K562 (cell line): ENCODE measurements at regions not wholly inside any gene's neighbourhood (a gene's known extent, or its start where the extent isn't known, plus 50 kb on each side); places are given as distances from the start of the nearest gene placed in this dataset.

Experiments used
- ATAC-seq: fragments of 200-7000 bp; cut with Tn5 transposase; 3 replicates; pipeline ENCODE4 v1.9.1; 2020; ENCODE audit warnings: moderate library complexity
- BruUV-seq: library from RNA; stranded (reverse); fragments of 400-500 nt; replicated peaks from 2 replicates; lab custom pipeline; 2021; lab: Mats Ljungman, UMichigan
- CTCF ChIA-PET: fragments of 300-600 bp; formaldehyde crosslinking; extraction: SDS; loops from one replicate; lab custom pipeline; 2021; ENCODE audit warnings: low intra/inter-chr PET ratio; lab: Yijun Ruan, JAX
- POLR2A ChIA-PET: fragments of 300-600, 350-650 bp; sonication (Branson Sonifier 250); formaldehyde crosslinking; extraction: SDS; loops from one replicate; lab custom pipeline; 2021; ENCODE audit warnings: antibody characterized with exemption, inconsistent platforms; lab: Yijun Ruan, JAX
- DNase-seq, 4 experiments: peaks; one replicate each; pipeline versions ENCODE4 v3.0.0 to v3.0.0-alpha.2; 2011 to 2018; ENCODE audit warnings: low spot score in 3 of 4, mixed read lengths in 3 of 4; ENCODE audit errors: extremely low read depth in 1 of 4
- FAIRE-seq: peaks from 2 replicates; lab custom pipeline; 2011; peaks lifted over from hg19 to GRCh38; lab: Jason Lieb, UNC
- H2AFZ ChIP-seq: 2 replicates; pipeline ENCODE4 v1.6.0; 2011; ENCODE audit warnings: low read depth, low read length, control low read depth, inconsistent platforms
- H3K27ac ChIP-seq: fragments of 200-600 bp; 3 replicates; pipeline ENCODE4 v1.8.0; 2011; ENCODE audit warnings: low read depth, mild to moderate bottlenecking, control low read depth, inconsistent platforms, low read length, moderate library complexity, mixed read lengths; ENCODE audit errors: extremely low read depth
- H3K27me3 ChIP-seq, 2 experiments: fragments of 300-600 bp in 1 of 2; 2 replicates in 1 of 2; 3 replicates in 1 of 2; pipeline versions ENCODE4 v1.6.0 to v1.8.0; 2011; ENCODE audit warnings: inconsistent platforms in 2 of 2, low read length in 2 of 2, mild to moderate bottlenecking in 1 of 2, mixed read lengths in 1 of 2, moderate library complexity in 1 of 2; ENCODE audit not compliant: control insufficient read depth in 2 of 2, insufficient read depth in 2 of 2
- H3K36me3 ChIP-seq: fragments of 300-600 bp; 3 replicates; pipeline ENCODE4 v1.8.0; 2011; ENCODE audit warnings: mild to moderate bottlenecking, low read length, inconsistent platforms; ENCODE audit not compliant: control insufficient read depth, insufficient read depth
- H3K4me1 ChIP-seq, 2 experiments: fragments of 200-600 bp in 1 of 2; replicated peaks in 1 of 2; 2 replicates in 1 of 2; 3 replicates in 1 of 2; pipeline versions ENCODE4 v1.5.1 to v1.8.0; 2011; ENCODE audit warnings: inconsistent platforms in 2 of 2, low read length in 2 of 2, mild to moderate bottlenecking in 1 of 2, mixed read lengths in 1 of 2, moderate library complexity in 1 of 2; ENCODE audit not compliant: control insufficient read depth in 2 of 2, insufficient read depth in 2 of 2
- H3K4me2 ChIP-seq: 2 replicates; pipeline ENCODE4 v1.6.1; 2011; ENCODE audit warnings: low read length, control low read depth, inconsistent platforms, mixed read lengths; ENCODE audit not compliant: insufficient read depth
- H3K4me3 ChIP-seq: fragments of 200-600 bp; sonication (generic), shearing (Covaris generic); 2 replicates; pipeline ENCODE4 v1.5.1; 2016; ENCODE audit warnings: control low read depth, inconsistent platforms
- H3K79me2 ChIP-seq: fragments of 200-600 bp; 3 replicates; pipeline ENCODE4 v1.8.0; 2011; ENCODE audit warnings: low read length, inconsistent platforms; ENCODE audit not compliant: control insufficient read depth, insufficient read depth
- H3K9ac ChIP-seq, 2 experiments: 2 replicates each; pipeline versions ENCODE4 v1.6.0 to v1.6.1; 2011; ENCODE audit warnings: low read depth in 2 of 2, low read length in 2 of 2, control low read depth in 1 of 2, inconsistent platforms in 1 of 2, mild to moderate bottlenecking in 1 of 2, mixed read lengths in 1 of 2; ENCODE audit not compliant: insufficient read depth in 1 of 2
- H3K9me1 ChIP-seq: one replicate; pipeline ENCODE4 v1.6.0; 2011; ENCODE audit warnings: inconsistent platforms, mild to moderate bottlenecking, low read length, moderate library complexity; ENCODE audit not compliant: control insufficient read depth, insufficient read depth
- H3K9me3 ChIP-seq: replicated peaks from 2 replicates; pipeline ENCODE4 v1.5.1; 2011; ENCODE audit warnings: low read depth, low read length, inconsistent platforms; ENCODE audit not compliant: control insufficient read depth, insufficient read depth
- H4K20me1 ChIP-seq: replicated peaks from 2 replicates; pipeline ENCODE4 v1.6.1; 2011; ENCODE audit warnings: low read length, inconsistent platforms, mixed read lengths; ENCODE audit not compliant: control insufficient read depth, insufficient read depth
- BACH1 ChIP-seq: fragments of 200-800 bp; sonication (Bioruptor generic); IDR thresholded peaks from 2 replicates; pipeline ENCODE4 v1.6.1; 2016; ENCODE audit warnings: missing genetic modification characterization, missing compliant biosample characterization
- CBFB ChIP-seq: sonication (generic); formaldehyde crosslinking; IDR thresholded peaks from 2 replicates; pipeline ENCODE4 v1.4.0; 2020; ENCODE audit warnings: mild to moderate bottlenecking, missing genetic modification reagents
- ELF4 ChIP-seq: fragments of 450-650 bp; formaldehyde crosslinking; IDR thresholded peaks from 2 replicates; pipeline ENCODE4 v1.4.0; 2022; ENCODE audit warnings: missing genetic modification characterization
- IFI16 ChIP-seq: fragments of 250-450 bp; sonication (Bioruptor Pico); IDR thresholded peaks from 2 replicates; pipeline ENCODE4 v2.1.2; 2022; ENCODE audit warnings: mild to moderate bottlenecking, inconsistent platforms
- ILF3 ChIP-seq: fragments of 450-650 bp; IDR thresholded peaks from 2 replicates; pipeline ENCODE4 v1.6.1; 2018; ENCODE audit warnings: antibody characterized with exemption, mild to moderate bottlenecking, moderate library complexity, borderline replicate concordance
- JUND ChIP-seq, 2 experiments: IDR thresholded peaks; 2 replicates in 1 of 2; 3 replicates in 1 of 2; pipeline ENCODE4 v1.6.1; 2011; ENCODE audit warnings: borderline replicate concordance in 2 of 2, low read depth in 2 of 2, low read length in 2 of 2, improper control_type of control experiment in 1 of 2, missing biosample characterization in 1 of 2, missing genetic modification characterization in 1 of 2, missing genetic modification reagents in 1 of 2
- KDM5B ChIP-seq: fragments of 200-600 bp; sonication (generic); IDR thresholded peaks from 2 replicates; pipeline ENCODE4 v1.6.1; 2012; ENCODE audit warnings: low read depth, mild to moderate bottlenecking, moderate library complexity, low read length, control low read depth, inconsistent platforms; ENCODE audit not compliant: insufficient replicate concordance
- RUNX1 ChIP-seq: sonication (generic); IDR thresholded peaks from 2 replicates; pipeline ENCODE4 v1.6.1; 2016; ENCODE audit warnings: antibody characterized with exemption, low read depth
- TAF1 ChIP-seq: IDR thresholded peaks from 2 replicates; pipeline ENCODE4 v1.6.1; 2011; ENCODE audit warnings: mild to moderate bottlenecking, low read length, moderate library complexity; ENCODE audit not compliant: insufficient read depth, control insufficient read depth, severe bottlenecking; ENCODE audit errors: extremely low read depth
- TAF9B ChIP-seq: fragments of 450-650 bp; IDR thresholded peaks from 2 replicates; pipeline ENCODE4 v1.6.1; 2018; ENCODE audit warnings: mild to moderate bottlenecking; ENCODE audit not compliant: partially characterized antibody
- ZNF695 ChIP-seq: fragments of 450-650 bp; formaldehyde crosslinking; IDR thresholded peaks from 2 replicates; pipeline ENCODE4 v1.4.0; 2020; ENCODE audit warnings: mild to moderate bottlenecking, moderate library complexity
- ZNF740 ChIP-seq, 3 experiments: fragments of 200-800 bp in 1 of 3; sonication (Bioruptor generic) in 1 of 3; sonication (generic) in 1 of 3; formaldehyde crosslinking in 1 of 3; IDR thresholded peaks; 2 replicates each; pipeline versions ENCODE4 v1.6.1 to v1.8.0; 2016 to 2022; ENCODE audit warnings: mild to moderate bottlenecking in 2 of 3, missing compliant biosample characterization in 2 of 3, missing genetic modification characterization in 2 of 3, missing genetic modification reagents in 1 of 3
- WGBS: fragments of 100-300 bp; shearing (Covaris generic); methylation state at CpG from one replicate; pipeline ENCODE4 v1.1.6; 2016; ENCODE audit warnings: low coverage, mixed read lengths; ENCODE audit not compliant: insufficient coverage; ENCODE audit errors: missing lambda C conversion rate; 5-methylcytosine and 5-hydroxymethylcytosine counted together
- in situ Hi-C: fragments of 300-500 bp; cut with MboI; formaldehyde crosslinking; loops from 4 replicates; pipeline ENCODE4 v1.15.0; 2018; ENCODE audit warnings: inconsistent platforms, mixed read lengths
- intact Hi-C: fragments of 100-400 bp; cut with micrococcal nuclease; formaldehyde crosslinking; loops from 2 replicates; pipeline ENCODE4 v1.14.2; 2022
- TF ChIP-seq, protein P1 (sequence below): fragments of 250-450 bp; sonication (Bioruptor Pico); IDR thresholded peaks from 2 replicates; pipeline ENCODE4 v1.8.0; 2021; ENCODE audit warnings: moderate library complexity, mild to moderate bottlenecking, inconsistent platforms
- TF ChIP-seq, protein P2 (sequence below): fragments of 250-450 bp; sonication (Bioruptor Pico); IDR thresholded peaks from 2 replicates; pipeline ENCODE4 v1.8.0; 2021; ENCODE audit warnings: moderate library complexity, mild to moderate bottlenecking, inconsistent platforms
- TF ChIP-seq, protein P3 (sequence below): fragments of 250-450 bp; sonication (Bioruptor Pico); IDR thresholded peaks from 2 replicates; pipeline ENCODE4 v1.4.0; 2020; ENCODE audit warnings: borderline replicate concordance

GRCh38 chr9:1876891-1877496, 138.2 kb upstream of the SMARCA2 start (continued):
- TF ChIP-seq, protein P1, sequence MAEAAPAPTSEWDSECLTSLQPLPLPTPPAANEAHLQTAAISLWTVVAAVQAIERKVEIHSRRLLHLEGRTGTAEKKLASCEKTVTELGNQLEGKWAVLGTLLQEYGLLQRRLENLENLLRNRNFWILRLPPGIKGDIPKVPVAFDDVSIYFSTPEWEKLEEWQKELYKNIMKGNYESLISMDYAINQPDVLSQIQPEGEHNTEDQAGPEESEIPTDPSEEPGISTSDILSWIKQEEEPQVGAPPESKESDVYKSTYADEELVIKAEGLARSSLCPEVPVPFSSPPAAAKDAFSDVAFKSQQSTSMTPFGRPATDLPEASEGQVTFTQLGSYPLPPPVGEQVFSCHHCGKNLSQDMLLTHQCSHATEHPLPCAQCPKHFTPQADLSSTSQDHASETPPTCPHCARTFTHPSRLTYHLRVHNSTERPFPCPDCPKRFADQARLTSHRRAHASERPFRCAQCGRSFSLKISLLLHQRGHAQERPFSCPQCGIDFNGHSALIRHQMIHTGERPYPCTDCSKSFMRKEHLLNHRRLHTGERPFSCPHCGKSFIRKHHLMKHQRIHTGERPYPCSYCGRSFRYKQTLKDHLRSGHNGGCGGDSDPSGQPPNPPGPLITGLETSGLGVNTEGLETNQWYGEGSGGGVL (CRISPR knock-in tag), result no peak

DNA sequence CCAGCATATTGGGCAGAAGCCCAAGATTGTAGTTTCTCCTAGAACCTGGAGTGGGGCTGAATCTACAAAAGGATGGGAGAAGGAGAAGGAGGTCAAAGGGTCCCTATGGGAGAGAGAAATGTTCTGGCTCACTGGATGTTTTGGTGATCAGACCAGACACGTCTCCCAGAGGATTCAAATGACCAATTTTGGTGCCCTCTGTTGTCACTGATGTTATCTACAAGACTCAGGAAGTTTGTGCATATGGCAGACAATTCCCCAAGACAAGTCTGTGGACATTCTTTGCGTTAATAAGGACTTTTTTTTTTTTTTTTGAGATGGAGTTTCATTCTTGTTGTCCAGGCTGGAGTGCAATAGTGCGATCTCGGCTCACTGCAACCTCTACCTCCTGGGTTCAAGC, 137.2 kb upstream of the SMARCA2 start:
- Histone ChIP-seq H3K4me2 (no peak overlapping the region), H2AFZ (no peak overlapping the region), H3K27me3 (no peaks in the 10 kb centered on the region), H3K4me3 (no peak overlapping the region), H3K79me2 (no peaks in the 10 kb centered on the region), H3K9me1 (no peaks in the 10 kb centered on the region), H3K27ac (no peak overlapping the region), H4K20me1 (no peaks in the 10 kb centered on the region), H3K4me1 (no peaks in the 10 kb centered on the region), H3K36me3 (no peaks in the 10 kb centered on the region), H3K9ac (no peak overlapping the region), H3K9me3 (no peaks in the 10 kb centered on the region)
- intact Hi-C loops, result loop anchor here (10.0 kb wide), 1 partner anchor 993 kb away; no protein-coding TSS in a partner anchor
- POLR2A ChIA-PET, result no interaction called here
- no TSS peak for BruUV-seq
- WGBS, result 0% methylated on average over 1 of the region's 4 CpGs
- DNase-seq (no peak), FAIRE-seq (no peak), ATAC-seq (no peak)
- CTCF ChIA-PET, result no interaction called here
- in situ Hi-C loops, result no loop called here
- TF ChIP-seq BACH1 (tag) (no peak), ZNF740 (CRISPR knock-in tag; IDR thresholded peaks at IDR 0.05) (no peak), ZNF740 (tag; IDR thresholded peaks at IDR 0.05) (no peak), TAF9B (no peak), ELF4 (CRISPR knock-in tag) (no peak), RUNX1 (no peak), CBFB (CRISPR knock-in tag) (no peak), IFI16 (no peak), JUND (IDR thresholded peaks at IDR 0.05; ENCODE audit: borderline replicate concordance, low read depth, low read length) (no peak), JUND (tag; IDR thresholded peaks at IDR 0.05; ENCODE audit: borderline replicate concordance, low read depth, low read length) (no peak), ZNF695 (CRISPR knock-in tag) (no peak), KDM5B (no peak), TAF1 (no peak), ILF3 (no peak)
- TF ChIP-seq, protein P2, sequence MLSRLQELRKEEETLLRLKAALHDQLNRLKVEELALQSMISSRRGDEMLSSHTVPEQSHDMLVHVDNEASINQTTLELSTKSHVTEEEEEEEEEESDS (CRISPR knock-in tag), result no peak
- TF ChIP-seq, protein P3, sequence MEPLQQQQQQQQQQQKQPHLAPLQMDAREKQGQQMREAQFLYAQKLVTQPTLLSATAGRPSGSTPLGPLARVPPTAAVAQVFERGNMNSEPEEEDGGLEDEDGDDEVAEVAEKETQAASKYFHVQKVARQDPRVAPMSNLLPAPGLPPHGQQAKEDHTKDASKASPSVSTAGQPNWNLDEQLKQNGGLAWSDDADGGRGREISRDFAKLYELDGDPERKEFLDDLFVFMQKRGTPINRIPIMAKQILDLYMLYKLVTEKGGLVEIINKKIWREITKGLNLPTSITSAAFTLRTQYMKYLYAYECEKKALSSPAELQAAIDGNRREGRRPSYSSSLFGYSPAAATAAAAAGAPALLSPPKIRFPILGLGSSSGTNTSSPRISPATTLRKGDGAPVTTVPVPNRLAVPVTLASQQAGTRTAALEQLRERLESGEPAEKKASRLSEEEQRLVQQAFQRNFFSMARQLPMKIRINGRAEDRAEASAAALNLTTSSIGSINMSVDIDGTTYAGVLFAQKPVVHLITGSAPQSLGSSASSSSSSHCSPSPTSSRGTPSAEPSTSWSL (CRISPR knock-in tag), result no peak
